H9 (cell line): ENCODE measurements at regions not wholly inside any gene's neighbourhood (a gene's known extent, or its start where the extent isn't known, plus 50 kb on each side); places are given as distances from the start of the nearest gene placed in this dataset.

Experiments
- DNase-seq: peaks from one replicate; pipeline ENCODE4 v3.0.0-alpha.2; 2017
- H2AFZ ChIP-seq: one replicate; pipeline ENCODE4 v1.6.1; 2013; ENCODE audit warnings: mild to moderate bottlenecking, low read length, control low read depth, moderate library complexity
- H2AK5ac ChIP-seq: 2 replicates; pipeline ENCODE4 v1.6.1; 2013; ENCODE audit warnings: low read length, control low read depth, mixed read lengths; ENCODE audit not compliant: insufficient read length
- H2BK120ac ChIP-seq: one replicate; pipeline ENCODE4 v1.6.1; 2013; ENCODE audit warnings: low read depth, mild to moderate bottlenecking, low read length, control low read depth, inconsistent platforms; ENCODE audit not compliant: poor library complexity, severe bottlenecking
- H2BK12ac ChIP-seq: 2 replicates; pipeline ENCODE4 v1.6.1; 2013; ENCODE audit warnings: low read length, control low read depth, mixed read lengths, low read depth; ENCODE audit not compliant: insufficient read length
- H2BK15ac ChIP-seq: 2 replicates; pipeline ENCODE4 v1.6.1; 2013; ENCODE audit warnings: low read depth, low read length, control low read depth
- H2BK20ac ChIP-seq: one replicate; pipeline ENCODE4 v1.6.1; 2013; ENCODE audit warnings: low read depth, mild to moderate bottlenecking, low read length, control low read depth, inconsistent platforms; ENCODE audit not compliant: poor library complexity, severe bottlenecking
- H2BK5ac ChIP-seq: 2 replicates; pipeline ENCODE4 v1.6.1; 2013; ENCODE audit warnings: low read length, control low read depth, mixed read lengths; ENCODE audit not compliant: insufficient read length
- H3K14ac ChIP-seq: 2 replicates; pipeline ENCODE4 v1.6.1; 2013; ENCODE audit warnings: low read length, control low read depth; ENCODE audit not compliant: insufficient read depth
- H3K18ac ChIP-seq: 2 replicates; pipeline ENCODE4 v1.6.1; 2013; ENCODE audit warnings: low read depth, mild to moderate bottlenecking, mixed read lengths, low read length, control low read depth; ENCODE audit not compliant: insufficient read length
- H3K23ac ChIP-seq: 2 replicates; pipeline ENCODE4 v1.6.1; 2013; ENCODE audit warnings: low read length, control low read depth, mixed read lengths, low read depth; ENCODE audit not compliant: insufficient read length
- H3K23me2 ChIP-seq: 2 replicates; pipeline ENCODE4 v1.6.1; 2013; ENCODE audit warnings: low read depth, mild to moderate bottlenecking, mixed read lengths, low read length, control low read depth; ENCODE audit not compliant: insufficient read length, poor library complexity, severe bottlenecking
- H3K27ac ChIP-seq: 2 replicates; pipeline ENCODE4 v1.5.1; 2013; ENCODE audit warnings: low read length, control low read depth, mixed read lengths, low read depth; ENCODE audit not compliant: insufficient read length
- H3K27me3 ChIP-seq: 2 replicates; pipeline ENCODE4 v1.6.1; 2013; ENCODE audit warnings: low read length, control low read depth, inconsistent platforms; ENCODE audit not compliant: insufficient read depth
- H3K4ac ChIP-seq: 2 replicates; pipeline ENCODE4 v1.6.1; 2013; ENCODE audit warnings: low read depth, mild to moderate bottlenecking, control low read depth, inconsistent platforms, low read length, moderate library complexity
- H3K4me1 ChIP-seq: 2 replicates; pipeline ENCODE4 v1.6.1; 2013; ENCODE audit warnings: low read length, control low read depth, inconsistent platforms; ENCODE audit not compliant: insufficient read depth
- H3K4me2 ChIP-seq: 2 replicates; pipeline ENCODE4 v1.6.1; 2013; ENCODE audit warnings: low read length, control low read depth, mixed read lengths; ENCODE audit not compliant: insufficient read length, insufficient read depth
- H3K56ac ChIP-seq: 2 replicates; pipeline ENCODE4 v1.6.1; 2013; ENCODE audit warnings: low read depth, mild to moderate bottlenecking, mixed read lengths, low read length, control low read depth; ENCODE audit not compliant: insufficient read length
- H3K79me1 ChIP-seq: 2 replicates; pipeline ENCODE4 v1.6.1; 2013; ENCODE audit warnings: low read depth, mild to moderate bottlenecking, moderate library complexity, low read length, control low read depth, inconsistent platforms; ENCODE audit not compliant: insufficient read depth, poor library complexity, severe bottlenecking
- H3K79me2 ChIP-seq: 2 replicates; pipeline ENCODE4 v1.6.1; 2013; ENCODE audit warnings: low read length, control low read depth, inconsistent platforms; ENCODE audit not compliant: insufficient read depth
- H3K9ac ChIP-seq: 2 replicates; pipeline ENCODE4 v1.6.1; 2013; ENCODE audit warnings: low read length, control low read depth, mixed read lengths; ENCODE audit not compliant: insufficient read length; ENCODE audit errors: extremely low read depth
- H3K9me3 ChIP-seq: one replicate; pipeline ENCODE4 v1.6.1; 2013; ENCODE audit warnings: low read depth, low read length, inconsistent platforms; ENCODE audit not compliant: control insufficient read depth
- H3T11ph ChIP-seq: one replicate; pipeline ENCODE4 v1.6.1; 2013; ENCODE audit warnings: mild to moderate bottlenecking, low read length, control low read depth, inconsistent platforms
- H4K20me1 ChIP-seq: one replicate; pipeline ENCODE4 v1.6.1; 2013; ENCODE audit not compliant: control insufficient read depth, insufficient read length, insufficient read depth
- H4K5ac ChIP-seq: 2 replicates; pipeline ENCODE4 v1.6.1; 2013; ENCODE audit warnings: low read depth, mild to moderate bottlenecking, mixed read lengths, low read length, control low read depth; ENCODE audit not compliant: insufficient read length
- H4K8ac ChIP-seq: replicated peaks from 2 replicates; pipeline ENCODE4 v1.6.1; 2013; ENCODE audit warnings: low read length, control low read depth, mixed read lengths, low read depth; ENCODE audit not compliant: insufficient read length
- H4K91ac ChIP-seq: 2 replicates; pipeline ENCODE4 v1.6.1; 2013; ENCODE audit warnings: low read depth, mild to moderate bottlenecking, moderate library complexity, mixed read lengths, low read length, control low read depth; ENCODE audit not compliant: insufficient read length
- H3K27ac Mint-ChIP-seq, 3 experiments: 2 replicates in 2 of 3; 3 replicates in 1 of 3; pipeline ENCODE4 v1.8.0; 2020 to 2021; ENCODE audit warnings: mixed read lengths in 3 of 3, mild to moderate bottlenecking in 1 of 3, moderate library complexity in 1 of 3
- H3K27me3 Mint-ChIP-seq: 2 replicates; pipeline ENCODE4 v1.8.0; 2021; ENCODE audit warnings: low read depth, mild to moderate bottlenecking, moderate library complexity, mixed read lengths
- H3K36me3 Mint-ChIP-seq, 3 experiments: 2 replicates in 2 of 3; 3 replicates in 1 of 3; pipeline ENCODE4 v1.8.0; 2020 to 2021; ENCODE audit warnings: low read depth in 3 of 3, mixed read lengths in 3 of 3; ENCODE audit not compliant: insufficient read depth in 1 of 3
- H3K4me1 Mint-ChIP-seq, 2 experiments: 2 replicates each; pipeline ENCODE4 v1.8.0; 2020; ENCODE audit warnings: mixed read lengths in 2 of 2
- H3K4me3 Mint-ChIP-seq, 2 experiments: 2 replicates in 1 of 2; 3 replicates in 1 of 2; pipeline ENCODE4 v1.8.0; 2020 to 2021; ENCODE audit warnings: mild to moderate bottlenecking in 2 of 2, mixed read lengths in 2 of 2, moderate library complexity in 1 of 2
- H3K9me3 Mint-ChIP-seq, 2 experiments: 2 replicates in 1 of 2; 3 replicates in 1 of 2; pipeline ENCODE4 v1.8.0; 2020; ENCODE audit warnings: mild to moderate bottlenecking in 2 of 2, mixed read lengths in 2 of 2, moderate library complexity in 1 of 2
- WGBS: extraction: QIAGEN DNeasy Blood & Tissue Kit; methylation state at CpG from one replicate; pipeline ENCODE4 v1.1.7; 2013; ENCODE audit warnings: missing lambda C conversion rate, low lambda C conversion rate, mixed read lengths; ENCODE audit not compliant: insufficient read length; ENCODE audit errors: extremely low coverage; 5-methylcytosine and 5-hydroxymethylcytosine counted together
- TF ChIP-seq, protein P1 (sequence below): fragments of 200-600 bp; sonication (generic); conservative IDR thresholded peaks from 3 replicates; pipeline ENCODE4 v1.8.0; 2021; ENCODE audit warnings: antibody characterized with exemption, mild to moderate bottlenecking

DNA sequence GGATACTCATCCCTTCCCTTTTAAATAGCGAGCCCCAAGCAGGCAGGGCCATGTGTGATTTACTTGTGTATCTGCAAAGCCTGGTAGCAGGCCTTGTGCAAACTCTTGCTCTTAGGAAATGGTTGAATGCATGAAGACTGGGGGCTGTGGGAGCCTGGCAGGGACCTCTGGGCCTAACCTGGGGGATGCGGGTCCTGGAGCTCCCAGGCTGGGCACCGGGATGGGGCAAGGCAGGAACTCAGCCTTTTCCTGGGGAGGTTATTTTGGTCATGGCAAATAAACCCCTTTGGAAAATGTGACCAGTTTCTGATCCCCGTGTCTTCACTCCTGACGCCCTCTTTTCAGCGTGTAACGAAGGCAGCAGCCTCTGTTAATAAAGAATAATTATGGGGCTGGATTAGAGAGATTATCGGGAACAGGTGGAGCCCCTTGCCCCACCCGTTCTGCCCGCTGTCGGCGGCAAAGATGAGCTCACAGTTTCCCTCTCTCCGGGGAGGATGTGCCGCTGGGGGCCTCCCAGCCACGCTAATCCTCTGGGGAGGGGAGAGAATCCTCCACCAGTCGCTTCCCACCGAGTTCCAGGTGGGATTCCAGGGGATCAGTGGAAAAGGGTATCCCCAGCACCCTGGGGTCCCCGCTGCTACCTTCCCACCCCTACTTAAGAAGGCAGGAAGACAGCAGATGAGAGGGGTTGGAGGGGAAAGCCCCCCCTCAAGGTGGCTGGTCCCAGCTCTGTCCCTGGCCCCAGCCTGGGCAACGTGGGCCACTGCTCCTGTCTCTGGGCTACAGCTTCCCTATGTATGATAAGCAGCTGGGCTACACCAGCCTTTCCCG is 69.7 kb upstream of the WNT4 start:
- Mint-ChIP-seq H3K4me1 (peaks cover 32 to 47% of the 10 kb centered on the region in 2 experiments), H3K27ac (no peak overlapping the region; a peak in 1 of 7 replicates), H3K4me3 (no peak overlapping the region), H3K36me3 (no peaks in the 10 kb centered on the region), H3K9me3 (no peaks in the 10 kb centered on the region; a peak in 1 of 5 replicates), H3K27me3 (peaks cover 23% of the 10 kb centered on the region)
- H3K4ac ChIP-seq: no peak overlapping the region
- no peak for DNase-seq
- H4K5ac ChIP-seq: no peak overlapping the region
- H3K27ac ChIP-seq: no peak overlapping the region
- no peak overlapping the region for H2BK20ac ChIP-seq
- H2BK15ac ChIP-seq: no peak overlapping the region
- H2AFZ ChIP-seq: no peak overlapping the region
- H3K56ac ChIP-seq: no peak overlapping the region
- no peak overlapping the region for H2BK120ac ChIP-seq
- no peaks in the 10 kb centered on the region for H4K20me1 ChIP-seq
- no peak overlapping the region for H4K8ac ChIP-seq
- H3K4me2 ChIP-seq: no peak overlapping the region
- H3K9ac ChIP-seq: no peak overlapping the region
- H3K9me3 ChIP-seq: no peaks in the 10 kb centered on the region
- H3K14ac ChIP-seq: no peak overlapping the region; the same call in 1 of the 2 replicates
- H3K4me1 ChIP-seq: peaks cover 2% of the 10 kb centered on the region; the same call in 1 of the 2 replicates
- H3K23me2 ChIP-seq: no peaks in the 10 kb centered on the region
- TF ChIP-seq, protein P1, sequence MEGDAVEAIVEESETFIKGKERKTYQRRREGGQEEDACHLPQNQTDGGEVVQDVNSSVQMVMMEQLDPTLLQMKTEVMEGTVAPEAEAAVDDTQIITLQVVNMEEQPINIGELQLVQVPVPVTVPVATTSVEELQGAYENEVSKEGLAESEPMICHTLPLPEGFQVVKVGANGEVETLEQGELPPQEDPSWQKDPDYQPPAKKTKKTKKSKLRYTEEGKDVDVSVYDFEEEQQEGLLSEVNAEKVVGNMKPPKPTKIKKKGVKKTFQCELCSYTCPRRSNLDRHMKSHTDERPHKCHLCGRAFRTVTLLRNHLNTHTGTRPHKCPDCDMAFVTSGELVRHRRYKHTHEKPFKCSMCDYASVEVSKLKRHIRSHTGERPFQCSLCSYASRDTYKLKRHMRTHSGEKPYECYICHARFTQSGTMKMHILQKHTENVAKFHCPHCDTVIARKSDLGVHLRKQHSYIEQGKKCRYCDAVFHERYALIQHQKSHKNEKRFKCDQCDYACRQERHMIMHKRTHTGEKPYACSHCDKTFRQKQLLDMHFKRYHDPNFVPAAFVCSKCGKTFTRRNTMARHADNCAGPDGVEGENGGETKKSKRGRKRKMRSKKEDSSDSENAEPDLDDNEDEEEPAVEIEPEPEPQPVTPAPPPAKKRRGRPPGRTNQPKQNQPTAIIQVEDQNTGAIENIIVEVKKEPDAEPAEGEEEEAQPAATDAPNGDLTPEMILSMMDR: no peak
- H2AK5ac ChIP-seq: no peak overlapping the region
- WGBS: no CpG with 5 or more reads among the region's 20 CpGs
- no peak overlapping the region for H2BK12ac ChIP-seq
- H3K79me2 ChIP-seq: no peaks in the 10 kb centered on the region
- no peak overlapping the region for H3K18ac ChIP-seq
- H3K27me3 ChIP-seq: no peaks in the 10 kb centered on the region
- H2BK5ac ChIP-seq: no peak overlapping the region
- no peak overlapping the region for H4K91ac ChIP-seq
- no peak overlapping the region for H3K23ac ChIP-seq
- H3K79me1 ChIP-seq: no peaks in the 10 kb centered on the region
- no peak overlapping the region for H3T11ph ChIP-seq
